ENCODE measurements at regions not wholly inside any gene's neighbourhood (a gene's known extent, or its start where the extent isn't known, plus 50 kb on each side); places are given as distances from the start of the nearest gene placed in this dataset.

DNA sequence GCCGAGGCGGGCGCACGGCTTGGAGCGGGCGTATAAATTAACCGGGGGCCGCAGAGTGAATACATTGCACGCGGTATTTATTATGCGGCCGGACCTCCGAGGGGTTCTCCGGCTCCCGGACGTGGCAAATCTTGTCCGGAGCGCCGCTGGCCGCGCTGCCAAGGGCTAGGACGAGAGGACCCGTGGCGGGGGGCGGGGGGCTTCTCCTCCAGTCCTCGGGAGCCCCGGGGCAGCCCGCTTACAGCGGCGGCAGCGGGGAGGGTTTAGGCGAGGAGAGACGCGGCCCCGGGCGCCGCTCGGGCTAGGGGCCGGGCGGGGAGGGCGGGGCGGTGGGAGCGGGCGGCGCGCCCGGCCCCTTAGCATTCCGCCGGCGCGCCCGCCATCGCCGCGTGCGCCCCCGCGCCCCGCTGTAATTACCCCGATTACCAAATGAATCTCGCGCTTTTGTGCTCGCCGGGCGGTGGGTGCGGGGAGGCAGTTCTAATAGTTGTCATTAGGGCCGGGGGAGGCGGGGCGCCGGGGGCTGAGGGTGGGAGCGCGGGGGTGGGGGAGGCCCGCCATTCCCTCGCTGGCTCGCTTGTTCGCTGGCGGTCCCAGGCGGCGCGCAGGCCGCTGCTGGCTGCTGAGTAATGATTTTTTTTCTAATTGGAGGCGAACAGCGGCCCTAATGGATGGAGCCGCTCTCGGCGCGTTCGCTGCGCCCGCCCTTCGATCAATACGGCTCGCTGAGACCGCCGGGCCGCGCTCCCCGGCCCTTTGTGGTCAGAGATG is 276.6 kb downstream of the BCOR start:
- Mint-ChIP-seq H3K36me3 (no peaks in the 10 kb centered on the region), H3K4me3 (peak overlapping the region; percentile 86), H3K4me1 (peaks cover 9% of the 10 kb centered on the region in 2 donors), H3K27ac (no peak overlapping the region), H3K27me3 (ENCODE audit: low read depth in 2 of 2) (peaks cover 28 to 38% of the 10 kb centered on the region in 2 donors), H3K9me3 (no peaks in the 10 kb centered on the region)
- Histone ChIP-seq H3K9me3 (ENCODE audit: control insufficient read depth, insufficient read depth, low read length) (no peaks in the 10 kb centered on the region), H3K27ac (ENCODE audit: low read length) (no peak overlapping the region), H3K4me3 (ENCODE audit: low read length) (no peak overlapping the region), H3K36me3 (ENCODE audit: control insufficient read depth, insufficient read depth, low read length) (no peaks in the 10 kb centered on the region), H3K4me1 (ENCODE audit: control insufficient read depth, insufficient read depth, low read length) (peaks cover 12% of the 10 kb centered on the region), H3K27me3 (ENCODE audit: control insufficient read depth, insufficient read depth, low read length) (peaks cover 8% of the 10 kb centered on the region)
- intact Hi-C loops (cut with micrococcal nuclease) = no loop called here
- WGBS (ENCODE audit: insufficient coverage) = 2% methylated on average over 74 of the region's 98 CpGs
- TF ChIP-seq, protein P1, sequence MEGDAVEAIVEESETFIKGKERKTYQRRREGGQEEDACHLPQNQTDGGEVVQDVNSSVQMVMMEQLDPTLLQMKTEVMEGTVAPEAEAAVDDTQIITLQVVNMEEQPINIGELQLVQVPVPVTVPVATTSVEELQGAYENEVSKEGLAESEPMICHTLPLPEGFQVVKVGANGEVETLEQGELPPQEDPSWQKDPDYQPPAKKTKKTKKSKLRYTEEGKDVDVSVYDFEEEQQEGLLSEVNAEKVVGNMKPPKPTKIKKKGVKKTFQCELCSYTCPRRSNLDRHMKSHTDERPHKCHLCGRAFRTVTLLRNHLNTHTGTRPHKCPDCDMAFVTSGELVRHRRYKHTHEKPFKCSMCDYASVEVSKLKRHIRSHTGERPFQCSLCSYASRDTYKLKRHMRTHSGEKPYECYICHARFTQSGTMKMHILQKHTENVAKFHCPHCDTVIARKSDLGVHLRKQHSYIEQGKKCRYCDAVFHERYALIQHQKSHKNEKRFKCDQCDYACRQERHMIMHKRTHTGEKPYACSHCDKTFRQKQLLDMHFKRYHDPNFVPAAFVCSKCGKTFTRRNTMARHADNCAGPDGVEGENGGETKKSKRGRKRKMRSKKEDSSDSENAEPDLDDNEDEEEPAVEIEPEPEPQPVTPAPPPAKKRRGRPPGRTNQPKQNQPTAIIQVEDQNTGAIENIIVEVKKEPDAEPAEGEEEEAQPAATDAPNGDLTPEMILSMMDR (IDR thresholded peaks at IDR 0.05) = no peak
- DNase-seq = peak in 1 of 2 donors; percentile 25
- peak in 2 of 3 donors; percentile 46 to 47 for ATAC-seq

- H3K27me3 Mint-ChIP-seq (ENCODE audit: low read depth in 2 of 2) = peaks cover 28 to 38% of the 10 kb centered on the region in 2 donors
- no peak overlapping the region for H3K4me3 Mint-ChIP-seq
- peaks cover 8% of the 10 kb centered on the region for H3K27me3 ChIP-seq (ENCODE audit: control insufficient read depth, insufficient read depth, low read length)
- H3K27ac Mint-ChIP-seq = no peak overlapping the region
- TF ChIP-seq, protein P1 (IDR thresholded peaks at IDR 0.05) = no peak
- H3K36me3 ChIP-seq (ENCODE audit: control insufficient read depth, insufficient read depth, low read length) = no peaks in the 10 kb centered on the region
- WGBS (ENCODE audit: insufficient coverage) = 47% methylated on average over 18 of the region's 26 CpGs
- H3K9me3 Mint-ChIP-seq = no peaks in the 10 kb centered on the region
- no peak overlapping the region for H3K27ac ChIP-seq (ENCODE audit: low read length)
- H3K9me3 ChIP-seq (ENCODE audit: control insufficient read depth, insufficient read depth, low read length) = no peaks in the 10 kb centered on the region
- H3K4me1 Mint-ChIP-seq = peaks cover 9% of the 10 kb centered on the region in 2 donors
- ATAC-seq (peak in 1 of 3 donors; percentile 35), DNase-seq (no peak)
- no peak overlapping the region for H3K4me3 ChIP-seq (ENCODE audit: low read length)
- H3K4me1 ChIP-seq (ENCODE audit: control insufficient read depth, insufficient read depth, low read length) = peaks cover 12% of the 10 kb centered on the region
- intact Hi-C loops (cut with micrococcal nuclease) = no loop called here
- no peaks in the 10 kb centered on the region for H3K36me3 Mint-ChIP-seq
Observed at GRCh38 chrX:39821709-39822095, 276.1 kb downstream of the BCOR start.

DNA sequence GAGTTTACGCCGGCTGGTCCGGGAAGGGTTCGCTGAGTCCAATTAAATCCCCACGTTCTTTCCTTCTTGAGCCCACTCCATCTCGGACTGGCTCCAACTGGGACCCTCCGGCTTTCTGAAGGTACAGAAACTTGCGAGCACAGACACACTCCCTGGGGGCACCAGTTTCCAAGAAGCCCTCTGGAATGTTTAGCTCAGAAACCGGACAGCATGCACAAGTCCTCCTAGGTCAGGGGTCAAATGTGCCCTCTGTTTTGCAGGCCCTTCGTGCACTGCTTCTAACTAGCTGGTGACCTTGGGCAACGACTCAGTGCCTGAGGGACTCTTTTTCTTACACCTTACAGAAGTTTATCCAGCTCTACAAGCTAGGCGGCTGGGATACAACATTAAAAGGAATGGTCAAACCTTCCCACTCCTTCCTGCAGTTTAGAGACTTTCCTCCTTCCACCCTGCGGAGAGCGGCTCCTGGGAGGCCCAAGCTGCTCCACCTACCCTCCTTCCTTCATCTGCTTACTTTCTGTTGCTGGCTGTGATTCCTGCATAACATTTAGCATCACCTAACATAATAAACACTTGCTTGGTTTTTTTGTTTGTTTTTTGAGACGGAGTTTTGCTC is 275.5 kb downstream of the BCOR start:
- Histone ChIP-seq H3K27me3 (ENCODE audit: control insufficient read depth, insufficient read depth, low read length) (peaks cover 8% of the 10 kb centered on the region), H3K27ac (ENCODE audit: low read length) (no peak overlapping the region), H3K9me3 (ENCODE audit: control insufficient read depth, insufficient read depth, low read length) (no peaks in the 10 kb centered on the region), H3K4me3 (ENCODE audit: low read length) (no peak overlapping the region), H3K4me1 (ENCODE audit: control insufficient read depth, insufficient read depth, low read length) (peaks cover 12% of the 10 kb centered on the region), H3K36me3 (ENCODE audit: control insufficient read depth, insufficient read depth, low read length) (no peaks in the 10 kb centered on the region)
- no peaks in the 10 kb centered on the region for H3K9me3 Mint-ChIP-seq
- no peak overlapping the region for H3K27ac Mint-ChIP-seq
- H3K27me3 Mint-ChIP-seq (ENCODE audit: low read depth in 2 of 2) = peaks cover 28 to 38% of the 10 kb centered on the region in 2 donors
- over 99% methylated on average over 13 of the region's 15 CpGs for WGBS (ENCODE audit: insufficient coverage)
- no peak for ATAC-seq
- H3K4me1 Mint-ChIP-seq = peaks cover 9% of the 10 kb centered on the region in 2 donors
- intact Hi-C loops (cut with micrococcal nuclease) = no loop called here
- peak overlapping the region; percentile 55 for H3K4me3 Mint-ChIP-seq
- TF ChIP-seq, protein P1 (IDR thresholded peaks at IDR 0.05) = no peak
- DNase-seq = no peak
- H3K36me3 Mint-ChIP-seq = no peaks in the 10 kb centered on the region

Measured in natural killer cell (primary cell).